Type B pancreatic cell (in vitro differentiated cells): ENCODE measurements at regions not wholly inside any gene's neighbourhood (a gene's known extent, or its start where the extent isn't known, plus 50 kb on each side); places are given as distances from the start of the nearest gene placed in this dataset.

Source experiments
- DNase-seq: peaks from one replicate; pipeline ENCODE4 v3.0.0; 2021; ENCODE audit warnings: mixed read lengths; ENCODE audit not compliant: unreplicated experiment; ENCODE audit errors: extremely low spot score
- H3K27ac Mint-ChIP-seq: 2 replicates; pipeline ENCODE4 v1.8.0; 2021; ENCODE audit warnings: mild to moderate bottlenecking, mixed read lengths
- H3K27me3 Mint-ChIP-seq: 2 replicates; pipeline ENCODE4 v1.8.0; 2021; ENCODE audit warnings: mixed read lengths
- H3K36me3 Mint-ChIP-seq: 2 replicates; pipeline ENCODE4 v1.8.0; 2021; ENCODE audit warnings: mixed read lengths
- H3K4me1 Mint-ChIP-seq: one replicate; pipeline ENCODE4 v1.8.0; 2021; ENCODE audit warnings: mixed read lengths; ENCODE audit not compliant: unreplicated experiment
- H3K4me3 Mint-ChIP-seq: 2 replicates; pipeline ENCODE4 v1.8.0; 2021; ENCODE audit warnings: mild to moderate bottlenecking, mixed read lengths
- H3K9me3 Mint-ChIP-seq: 2 replicates; pipeline ENCODE4 v1.8.0; 2021; ENCODE audit warnings: mixed read lengths
- TF ChIP-seq, protein P1 (sequence below): fragments of 200-600 bp; sonication (generic); conservative IDR thresholded peaks from 2 replicates; pipeline ENCODE4 v1.5.0; 2021; ENCODE audit warnings: antibody characterized with exemption, mild to moderate bottlenecking

- no peaks in the 10 kb centered on the region for H3K27me3 Mint-ChIP-seq
- peaks cover 5% of the 10 kb centered on the region for H3K9me3 Mint-ChIP-seq
- no peaks in the 10 kb centered on the region for H3K4me1 Mint-ChIP-seq
- no peak overlapping the region for H3K4me3 Mint-ChIP-seq
- H3K36me3 Mint-ChIP-seq = no peaks in the 10 kb centered on the region
- TF ChIP-seq, protein P1, sequence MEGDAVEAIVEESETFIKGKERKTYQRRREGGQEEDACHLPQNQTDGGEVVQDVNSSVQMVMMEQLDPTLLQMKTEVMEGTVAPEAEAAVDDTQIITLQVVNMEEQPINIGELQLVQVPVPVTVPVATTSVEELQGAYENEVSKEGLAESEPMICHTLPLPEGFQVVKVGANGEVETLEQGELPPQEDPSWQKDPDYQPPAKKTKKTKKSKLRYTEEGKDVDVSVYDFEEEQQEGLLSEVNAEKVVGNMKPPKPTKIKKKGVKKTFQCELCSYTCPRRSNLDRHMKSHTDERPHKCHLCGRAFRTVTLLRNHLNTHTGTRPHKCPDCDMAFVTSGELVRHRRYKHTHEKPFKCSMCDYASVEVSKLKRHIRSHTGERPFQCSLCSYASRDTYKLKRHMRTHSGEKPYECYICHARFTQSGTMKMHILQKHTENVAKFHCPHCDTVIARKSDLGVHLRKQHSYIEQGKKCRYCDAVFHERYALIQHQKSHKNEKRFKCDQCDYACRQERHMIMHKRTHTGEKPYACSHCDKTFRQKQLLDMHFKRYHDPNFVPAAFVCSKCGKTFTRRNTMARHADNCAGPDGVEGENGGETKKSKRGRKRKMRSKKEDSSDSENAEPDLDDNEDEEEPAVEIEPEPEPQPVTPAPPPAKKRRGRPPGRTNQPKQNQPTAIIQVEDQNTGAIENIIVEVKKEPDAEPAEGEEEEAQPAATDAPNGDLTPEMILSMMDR = no peak
- DNase-seq = no peak
- no peak overlapping the region for H3K27ac Mint-ChIP-seq
Observed at GRCh38 chr10:106038246-106038645, 1126.3 kb downstream of the SORCS1 start.

GRCh38 chr10:106033065-106033464, 1131.4 kb downstream of the SORCS1 start:
- H3K27me3 Mint-ChIP-seq = no peaks in the 10 kb centered on the region
- no peak overlapping the region for H3K27ac Mint-ChIP-seq
- TF ChIP-seq, protein P1 = no peak
- no peak overlapping the region for H3K4me3 Mint-ChIP-seq
- no peaks in the 10 kb centered on the region for H3K36me3 Mint-ChIP-seq
- H3K4me1 Mint-ChIP-seq = no peaks in the 10 kb centered on the region
- H3K9me3 Mint-ChIP-seq = peaks cover 5% of the 10 kb centered on the region
- no peak for DNase-seq

DNA sequence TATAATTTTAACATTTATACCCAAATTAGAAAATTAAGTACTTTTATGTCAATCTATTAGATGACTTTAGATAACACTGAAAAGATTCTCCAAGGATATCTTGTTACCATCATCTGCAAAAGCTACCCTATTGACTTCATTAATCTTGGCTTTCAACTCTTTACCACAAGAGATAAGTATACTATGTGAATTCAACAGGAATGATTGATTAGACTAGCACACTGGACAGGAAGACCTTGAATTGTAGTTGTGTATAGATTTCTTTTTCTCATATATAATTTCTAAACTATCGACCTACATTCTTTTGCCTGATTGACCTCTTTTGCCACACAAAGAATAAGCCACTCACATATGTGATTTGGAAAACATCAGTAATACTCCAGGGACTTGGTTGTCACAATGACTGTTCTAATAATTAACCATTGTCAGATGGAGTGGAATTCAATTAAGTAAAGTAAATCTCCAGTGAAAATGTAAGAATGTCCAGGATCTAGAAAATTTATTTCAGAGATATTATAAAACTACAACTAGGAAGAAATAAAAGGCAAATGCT, 1132.0 kb downstream of the SORCS1 start:
- TF ChIP-seq, protein P1 = no peak
- Mint-ChIP-seq H3K27me3 (no peaks in the 10 kb centered on the region), H3K4me3 (no peak overlapping the region), H3K9me3 (peaks cover 5% of the 10 kb centered on the region), H3K27ac (no peak overlapping the region), H3K36me3 (no peaks in the 10 kb centered on the region), H3K4me1 (no peaks in the 10 kb centered on the region)
- no peak for DNase-seq

GRCh38 chr10:106027240-106027639, 1137.3 kb downstream of the SORCS1 start:
- H3K9me3 Mint-ChIP-seq = no peaks in the 10 kb centered on the region

GRCh38 chr10:106025208-106025811, 1139.2 kb downstream of the SORCS1 start:
- H3K27ac Mint-ChIP-seq = no peak overlapping the region
- DNase-seq = no peak
- H3K36me3 Mint-ChIP-seq = no peaks in the 10 kb centered on the region
- H3K4me1 Mint-ChIP-seq = no peaks in the 10 kb centered on the region
- no peaks in the 10 kb centered on the region for H3K27me3 Mint-ChIP-seq
- peaks cover 6% of the 10 kb centered on the region for H3K9me3 Mint-ChIP-seq
- TF ChIP-seq, protein P1 = no peak
- no peak overlapping the region for H3K4me3 Mint-ChIP-seq

More at GRCh38 chr10:106027240-106027639, 1137.3 kb downstream of the SORCS1 start:
- no peak overlapping the region for H3K4me3 Mint-ChIP-seq
- H3K36me3 Mint-ChIP-seq = no peaks in the 10 kb centered on the region
- no peaks in the 10 kb centered on the region for H3K4me1 Mint-ChIP-seq
- no peaks in the 10 kb centered on the region for H3K27me3 Mint-ChIP-seq
- H3K27ac Mint-ChIP-seq = no peak overlapping the region
- TF ChIP-seq, protein P1 = no peak
- DNase-seq = no peak
